ENCODE measurements at regions not wholly inside any gene's neighbourhood (a gene's known extent, or its start where the extent isn't known, plus 50 kb on each side); places are given as distances from the start of the nearest gene placed in this dataset.
A peak's percentile ranks its signal among the peaks of the same experiment; 100 is the strongest.

GRCh38 chr20:4330011-4330410 is 80.9 kb upstream of the ADRA1D start:
- H3K9me3 Mint-ChIP-seq (ENCODE audit: unreplicated experiment): no peaks in the 10 kb centered on the region
- peaks cover 12% of the 10 kb centered on the region for H3K27me3 Mint-ChIP-seq (ENCODE audit: unreplicated experiment)
- no peaks in the 10 kb centered on the region for H3K36me3 Mint-ChIP-seq (ENCODE audit: unreplicated experiment)
- TF ChIP-seq CTCF (IDR thresholded peaks at IDR 0.05): no peak
- no peaks in the 10 kb centered on the region for H3K4me1 Mint-ChIP-seq (ENCODE audit: unreplicated experiment)
- H3K4me3 Mint-ChIP-seq (ENCODE audit: unreplicated experiment): no peak overlapping the region
- no peak overlapping the region for H3K27ac Mint-ChIP-seq (ENCODE audit: unreplicated experiment)
- no peak for DNase-seq (ENCODE audit: extremely low spot score, unreplicated experiment)

- no peak for TF ChIP-seq CTCF (IDR thresholded peaks at IDR 0.05)
These were observed 80.1 kb upstream of the ADRA1D start for GRCh38 chr20:4329232-4329631.

GRCh38 chr20:4328541-4328940 is 79.5 kb upstream of the ADRA1D start:
- Mint-ChIP-seq H3K36me3 (ENCODE audit: unreplicated experiment) (no peaks in the 10 kb centered on the region), H3K27me3 (ENCODE audit: unreplicated experiment) (peaks cover 6% of the 10 kb centered on the region), H3K9me3 (ENCODE audit: unreplicated experiment) (no peaks in the 10 kb centered on the region), H3K4me1 (ENCODE audit: unreplicated experiment) (no peaks in the 10 kb centered on the region), H3K27ac (ENCODE audit: unreplicated experiment) (no peak overlapping the region), H3K4me3 (ENCODE audit: unreplicated experiment) (no peak overlapping the region)
- no peak for TF ChIP-seq CTCF (IDR thresholded peaks at IDR 0.05)
- DNase-seq (ENCODE audit: extremely low spot score, unreplicated experiment): peak; percentile 60

More at GRCh38 chr20:4329232-4329631, 80.1 kb upstream of the ADRA1D start:
- Mint-ChIP-seq H3K36me3 (ENCODE audit: unreplicated experiment) (no peaks in the 10 kb centered on the region), H3K9me3 (ENCODE audit: unreplicated experiment) (no peaks in the 10 kb centered on the region), H3K4me1 (ENCODE audit: unreplicated experiment) (no peaks in the 10 kb centered on the region), H3K27me3 (ENCODE audit: unreplicated experiment) (peaks cover 9% of the 10 kb centered on the region), H3K27ac (ENCODE audit: unreplicated experiment) (no peak overlapping the region), H3K4me3 (ENCODE audit: unreplicated experiment) (no peak overlapping the region)
- peak; percentile 46 for DNase-seq (ENCODE audit: extremely low spot score, unreplicated experiment)

- no peaks in the 10 kb centered on the region for H3K9me3 Mint-ChIP-seq (ENCODE audit: unreplicated experiment)
- no peak overlapping the region for H3K27ac Mint-ChIP-seq (ENCODE audit: unreplicated experiment)
- no peaks in the 10 kb centered on the region for H3K4me1 Mint-ChIP-seq (ENCODE audit: unreplicated experiment)
- DNase-seq (ENCODE audit: extremely low spot score, unreplicated experiment): peak; percentile 73
- peaks cover 3% of the 10 kb centered on the region for H3K27me3 Mint-ChIP-seq (ENCODE audit: unreplicated experiment)
- no peak overlapping the region for H3K4me3 Mint-ChIP-seq (ENCODE audit: unreplicated experiment)
- TF ChIP-seq CTCF (IDR thresholded peaks at IDR 0.05): no peak
- no peaks in the 10 kb centered on the region for H3K36me3 Mint-ChIP-seq (ENCODE audit: unreplicated experiment)
These were observed 78.9 kb upstream of the ADRA1D start for GRCh38 chr20:4327956-4328355.

- DNase-seq (ENCODE audit: extremely low spot score, unreplicated experiment): peak; percentile 65
- no peaks in the 10 kb centered on the region for H3K4me1 Mint-ChIP-seq (ENCODE audit: unreplicated experiment)
- no peaks in the 10 kb centered on the region for H3K9me3 Mint-ChIP-seq (ENCODE audit: unreplicated experiment)
- no peak overlapping the region for H3K27ac Mint-ChIP-seq (ENCODE audit: unreplicated experiment)
- no peak for TF ChIP-seq CTCF (IDR thresholded peaks at IDR 0.05)
- no peak overlapping the region for H3K4me3 Mint-ChIP-seq (ENCODE audit: unreplicated experiment)
- no peaks in the 10 kb centered on the region for H3K36me3 Mint-ChIP-seq (ENCODE audit: unreplicated experiment)
- H3K27me3 Mint-ChIP-seq (ENCODE audit: unreplicated experiment): peaks cover under 1% of the 10 kb centered on the region
These were observed 77.3 kb upstream of the ADRA1D start for GRCh38 chr20:4326195-4327065.

Measured in osteocyte (in vitro differentiated cells).